ENCODE measurements at regions not wholly inside any gene's neighbourhood (a gene's known extent, or its start where the extent isn't known, plus 50 kb on each side); places are given as distances from the start of the nearest gene placed in this dataset.
"Not testable (repeated sequence)": the region's sequence is repeated elsewhere in the genome, so short reads cannot be mapped to it uniquely, and the experiment has no call there.

DNA sequence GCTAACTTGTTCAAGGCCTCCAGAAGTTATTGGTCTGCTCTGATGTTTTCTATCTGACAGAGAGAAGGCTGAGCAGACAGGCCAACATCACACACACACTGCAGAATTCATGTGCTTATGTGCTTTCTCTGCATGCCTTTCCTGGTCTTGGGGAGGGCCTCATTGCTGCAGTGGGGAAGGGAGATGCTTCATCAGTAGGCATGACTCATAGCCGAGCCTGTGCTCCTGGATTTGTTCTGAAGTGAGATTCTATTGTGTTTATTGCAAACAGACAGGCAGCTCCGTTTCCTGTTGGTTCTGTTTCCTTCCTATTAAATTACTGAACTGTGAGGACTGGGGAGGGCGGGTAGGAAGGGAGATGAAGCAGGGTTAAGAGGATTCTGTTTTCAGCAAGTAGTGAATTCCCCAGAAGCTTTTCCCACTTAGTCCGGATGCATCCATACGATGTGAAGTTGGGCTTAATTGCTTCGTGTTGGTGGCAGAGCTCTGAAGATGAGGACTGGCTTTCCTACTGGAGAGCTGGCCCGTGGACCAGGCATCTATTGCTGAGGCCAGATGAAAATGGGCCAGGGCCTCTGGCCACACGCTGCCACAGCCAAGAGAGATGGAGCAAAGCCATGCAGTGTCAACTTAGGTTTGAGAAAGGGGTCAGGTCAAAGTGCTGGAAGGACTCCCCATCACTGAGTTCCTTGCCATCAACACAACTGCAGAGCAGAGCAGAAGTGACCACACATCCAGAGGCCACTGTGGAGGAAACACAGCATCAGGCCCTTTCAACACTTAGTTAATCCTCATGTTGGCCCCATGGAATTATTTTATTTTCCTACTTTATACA, 179.3 kb downstream of the UTP18 start:
- DNase-seq: no peak

DNA sequence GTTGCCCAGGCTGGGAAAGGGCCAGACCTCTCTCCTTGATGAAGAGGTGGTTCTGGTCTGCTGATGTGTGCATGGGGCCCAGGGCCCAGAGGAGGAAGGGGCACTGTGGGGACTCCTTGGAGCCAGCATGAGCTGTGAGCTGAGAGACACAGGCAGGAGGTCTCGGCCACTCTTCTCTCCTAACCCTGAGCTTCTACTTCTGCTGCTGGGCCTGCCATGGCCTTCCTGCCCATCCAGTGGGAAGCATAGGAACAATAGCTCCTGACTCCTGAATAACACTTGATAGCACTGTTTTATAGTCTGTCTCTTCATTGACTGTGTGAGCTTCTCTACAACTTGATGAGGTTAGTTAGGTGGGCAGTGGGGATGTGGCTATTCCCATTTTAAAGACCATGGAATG, 181.1 kb downstream of the UTP18 start:
- no peak for DNase-seq

DNA sequence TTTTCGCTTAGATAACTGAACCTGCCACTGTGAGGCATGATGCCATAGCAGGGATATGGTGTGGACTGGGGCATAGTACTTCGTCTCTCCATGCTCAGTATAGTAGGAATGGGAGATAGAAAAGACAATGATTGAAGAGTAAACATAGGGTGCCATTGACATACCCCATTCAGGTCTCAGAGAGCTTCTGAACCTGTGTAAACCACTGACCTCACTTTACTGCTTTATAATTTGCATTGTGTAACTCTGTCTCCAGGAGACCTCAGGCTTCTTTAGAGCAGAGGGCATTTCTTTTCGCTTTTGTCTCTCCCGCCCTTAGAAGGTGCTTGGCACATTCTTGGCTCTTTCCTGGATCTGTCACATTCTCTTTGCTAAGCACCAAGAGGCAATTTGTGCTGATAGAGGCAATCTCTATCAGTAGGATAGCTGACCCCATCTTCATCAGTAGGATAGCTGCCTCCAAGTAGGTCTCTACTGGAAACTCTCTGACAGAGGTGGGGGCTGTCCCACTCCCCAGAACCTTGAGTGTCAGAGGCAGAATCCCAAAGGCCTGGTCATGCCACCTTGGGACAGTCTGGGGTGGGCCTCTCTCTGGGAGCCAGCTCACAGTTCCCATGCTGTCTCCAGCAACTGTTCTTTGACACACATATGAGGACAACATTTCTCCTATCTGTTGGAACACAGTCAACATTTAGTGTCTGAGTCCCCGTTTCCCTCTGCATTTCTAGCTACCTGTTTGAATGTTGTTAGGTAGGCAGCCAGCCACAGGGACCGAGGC, 181.9 kb downstream of the UTP18 start:
- DNase-seq: no peak

DNA sequence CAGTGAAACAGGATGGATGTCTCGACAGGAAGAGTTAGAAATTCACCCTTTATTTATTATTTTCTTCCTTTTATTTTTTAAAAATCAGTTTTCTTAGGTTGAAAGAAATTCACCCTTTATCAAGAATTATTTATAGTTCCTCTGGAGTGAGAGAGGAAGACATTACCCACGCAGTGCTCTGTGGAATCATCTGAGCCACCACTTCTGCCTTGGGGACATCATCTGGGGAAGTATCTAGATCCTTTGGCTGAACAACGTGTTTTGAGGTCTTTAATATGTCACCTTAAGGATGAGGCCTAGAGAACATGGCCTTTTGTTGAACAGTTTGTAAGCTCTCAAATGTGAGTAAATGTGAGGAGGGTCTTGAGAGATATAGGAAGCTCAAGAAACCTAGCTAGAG, 183.3 kb downstream of the UTP18 start:
- no peak for DNase-seq

DNA sequence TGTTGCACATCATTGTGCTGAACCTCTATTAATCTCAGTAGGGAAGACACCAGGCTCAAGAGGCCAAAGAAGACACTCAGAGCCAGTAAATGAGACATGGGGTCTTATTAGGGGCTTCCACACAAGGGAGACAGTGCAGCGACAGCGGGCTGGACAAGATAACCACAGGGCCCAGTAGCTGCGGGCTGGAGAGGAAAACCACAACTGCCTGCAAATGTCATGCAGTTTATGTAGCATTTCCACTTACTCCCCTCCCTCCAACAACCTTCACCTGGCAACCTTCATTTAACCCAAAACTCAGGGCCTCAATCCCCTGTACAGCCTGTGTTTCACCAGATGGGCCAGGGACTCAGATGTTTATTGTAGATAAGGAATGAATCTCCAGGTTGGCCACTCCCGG, 185.6 kb downstream of the UTP18 start:
- no peak for DNase-seq

DNA sequence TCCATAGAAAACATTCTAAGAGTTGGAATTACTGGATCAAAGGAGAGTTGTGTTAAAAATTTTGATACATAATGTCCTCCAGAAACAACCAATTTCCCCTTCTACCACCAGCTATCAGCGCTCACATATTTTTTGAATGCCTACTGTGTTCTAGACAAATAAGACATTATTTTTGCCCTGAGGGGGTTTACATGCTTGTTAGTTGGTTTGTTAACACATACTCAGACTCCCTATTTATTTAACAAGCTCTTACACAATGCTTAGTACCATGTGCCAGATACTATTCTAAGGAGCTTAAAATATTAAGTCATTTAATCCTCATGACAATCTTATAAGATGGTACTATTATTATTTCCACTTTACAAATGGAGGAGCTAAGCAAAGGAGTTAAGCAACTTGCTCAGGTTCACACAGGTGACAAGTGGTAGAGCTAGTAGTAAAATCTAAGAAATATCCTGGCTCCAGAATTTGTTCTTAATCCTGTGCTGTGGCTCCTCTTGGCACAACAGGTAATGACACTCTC, 194.2 kb downstream of the UTP18 start:
- no peak for DNase-seq

DNA sequence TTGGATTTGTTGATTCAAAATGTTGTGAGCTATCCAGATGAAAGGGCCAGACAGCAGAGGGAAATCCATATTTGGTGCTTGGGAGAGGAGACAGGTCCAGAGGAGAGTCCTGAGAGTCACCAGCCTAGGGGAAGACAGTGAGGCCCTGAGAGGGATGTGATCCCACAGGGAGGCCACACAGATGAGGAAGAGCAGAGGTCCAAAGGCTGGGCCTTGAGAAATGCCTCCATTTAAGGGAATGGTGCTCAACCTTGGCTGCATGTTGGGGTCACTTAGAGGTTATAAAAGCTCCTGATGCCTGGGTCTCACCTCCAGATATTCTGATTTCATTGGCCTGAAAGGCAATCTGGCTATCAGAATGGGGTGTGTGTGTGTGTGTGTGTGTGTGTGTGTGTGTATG, 194.9 kb downstream of the UTP18 start:
- no peak for DNase-seq

DNA sequence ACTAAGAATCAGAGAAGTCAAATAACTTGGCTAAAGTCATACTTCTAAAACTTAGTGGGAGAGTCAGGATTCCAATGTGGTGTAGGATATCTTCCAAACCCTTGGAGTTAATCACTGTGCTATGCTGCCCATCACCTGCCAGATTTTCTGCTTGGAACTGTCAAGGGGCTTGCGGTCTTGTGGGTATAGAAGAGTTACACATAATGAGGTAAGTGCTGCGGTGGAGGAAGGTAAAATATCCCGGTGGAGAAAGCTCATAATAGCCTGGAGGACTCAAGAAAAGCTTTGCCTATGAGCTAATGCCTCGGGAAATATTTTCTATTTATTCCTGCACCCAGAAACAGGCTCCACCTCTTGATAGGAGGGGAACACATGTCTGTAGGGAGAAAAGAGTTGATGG, 195.6 kb downstream of the UTP18 start:
- no peak for DNase-seq

DNA sequence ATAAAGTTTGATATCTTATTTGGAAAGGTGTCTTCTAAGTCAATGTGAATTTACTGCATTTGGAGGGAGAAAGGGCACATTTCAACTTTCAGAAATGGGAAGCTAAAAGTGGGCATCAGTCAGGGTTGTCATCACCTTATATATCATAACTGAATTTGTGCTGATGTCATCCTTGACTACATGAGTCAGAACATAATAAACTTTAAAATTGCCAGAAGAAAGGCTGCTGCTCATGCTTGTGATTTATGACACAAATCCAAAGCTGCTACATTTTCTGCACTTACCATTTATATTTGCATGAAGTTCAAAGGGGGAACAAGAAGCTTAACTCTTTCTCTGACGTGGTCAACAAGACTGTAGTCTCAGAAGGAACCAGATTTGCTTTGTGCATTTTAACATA, 196.6 kb downstream of the UTP18 start:
- DNase-seq: no peak

DNA sequence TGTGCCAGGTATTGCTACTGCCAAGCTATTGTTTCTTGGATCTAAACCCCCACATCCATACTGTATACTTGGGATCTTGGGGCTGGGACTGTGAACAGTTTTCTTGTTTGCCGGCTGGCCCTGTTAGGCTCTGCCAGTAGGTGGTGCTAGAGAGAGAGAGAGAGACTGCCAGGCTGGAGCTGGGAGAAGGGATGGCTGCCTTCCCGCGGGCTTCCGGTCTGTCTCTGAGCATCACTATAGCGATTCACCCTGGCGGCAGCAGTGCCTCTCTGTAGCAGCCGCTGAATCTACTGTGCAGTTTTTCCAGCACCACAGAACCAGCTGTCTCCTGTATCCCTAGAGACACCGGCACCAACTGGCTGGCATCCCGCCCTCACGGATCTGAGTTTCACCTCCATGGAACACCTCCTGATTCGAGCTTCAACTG, 201.2 kb downstream of the UTP18 start:
- peak in 1 of 2 experiments; percentile 87 for DNase-seq

DNA sequence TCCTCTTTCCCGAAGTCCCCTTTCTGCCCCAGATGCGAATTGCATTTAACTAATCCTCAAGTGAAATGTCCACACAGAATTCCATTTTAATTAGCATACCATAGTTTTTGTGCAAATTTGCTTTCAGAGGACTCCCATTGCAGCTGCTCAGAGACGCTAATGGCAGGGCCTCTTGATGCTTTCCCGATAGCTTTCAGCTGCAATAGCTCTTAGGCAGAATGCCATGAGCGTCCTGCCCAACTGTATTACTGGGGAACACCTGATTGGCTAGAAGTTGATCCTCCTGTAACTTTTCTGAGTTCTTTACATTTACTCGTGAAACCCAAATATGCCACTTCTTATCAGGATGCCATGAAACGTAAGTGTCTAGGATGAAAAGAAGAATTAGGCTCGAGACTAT, 203.0 kb downstream of the UTP18 start:
- no peak for DNase-seq

DNA sequence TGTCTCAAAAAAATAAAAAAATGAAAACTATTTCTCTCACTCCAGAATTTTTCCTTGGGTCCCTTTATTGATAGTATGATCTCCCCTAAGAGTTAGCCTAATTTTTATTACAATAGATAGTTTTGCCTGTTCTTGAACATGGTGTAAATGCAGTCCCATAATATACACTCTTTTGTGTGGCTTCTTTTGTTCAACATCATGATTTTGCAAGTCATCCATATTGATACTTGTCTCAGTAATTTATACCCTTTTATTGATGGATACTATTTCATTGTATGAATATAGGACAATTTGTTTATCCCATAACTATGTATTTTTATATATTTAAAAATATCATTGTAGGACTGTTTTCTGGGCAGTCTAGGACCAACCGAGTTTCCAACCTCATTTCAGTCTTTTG, 207.0 kb downstream of the UTP18 start:
- no peak for DNase-seq

DNA sequence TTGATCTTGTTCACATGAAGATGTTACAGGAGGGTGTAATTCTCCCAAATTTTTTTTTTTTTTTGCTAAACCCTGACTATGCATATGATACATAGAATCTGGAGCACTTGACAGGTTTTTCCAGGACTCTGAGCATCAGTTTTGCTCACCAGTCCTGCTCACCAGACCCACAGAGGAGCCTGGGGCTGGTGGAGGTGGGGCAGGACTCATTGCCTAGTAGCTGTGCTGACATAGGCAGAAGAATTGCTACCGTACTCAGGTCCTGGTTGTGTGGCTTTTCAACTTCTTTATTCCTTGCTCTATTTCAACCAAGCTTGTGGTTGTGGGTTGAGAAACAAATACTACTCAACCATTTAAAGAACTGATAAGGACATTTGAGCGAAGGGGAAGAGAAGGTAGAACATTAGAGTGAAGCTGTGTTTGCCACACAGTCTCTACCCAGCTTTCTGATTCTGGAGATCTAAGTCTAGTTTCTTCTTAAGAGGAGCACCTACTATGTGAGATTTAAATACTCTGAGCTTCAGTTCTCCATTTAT, 212.4 kb downstream of the UTP18 start:
- DNase-seq: no peak

DNA sequence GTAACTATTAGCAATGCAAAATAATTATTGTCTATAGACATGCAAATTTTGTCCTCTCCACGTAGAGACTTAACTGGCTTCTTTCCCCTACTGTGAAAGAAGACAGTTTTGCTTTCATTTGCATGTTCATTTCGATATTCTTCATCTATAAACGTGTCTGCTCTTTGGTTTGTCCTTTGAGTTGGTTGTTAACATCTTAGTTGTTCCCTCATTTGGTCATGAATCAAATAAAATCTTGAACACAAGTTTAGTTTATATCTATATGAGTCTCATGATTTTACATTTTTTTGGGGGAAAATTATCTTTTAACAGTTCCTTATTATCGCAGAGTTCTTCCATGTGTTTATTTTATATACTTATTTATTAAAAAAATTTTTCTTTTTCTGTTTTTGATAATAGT, 214.4 kb downstream of the UTP18 start:
- no peak for DNase-seq

DNA sequence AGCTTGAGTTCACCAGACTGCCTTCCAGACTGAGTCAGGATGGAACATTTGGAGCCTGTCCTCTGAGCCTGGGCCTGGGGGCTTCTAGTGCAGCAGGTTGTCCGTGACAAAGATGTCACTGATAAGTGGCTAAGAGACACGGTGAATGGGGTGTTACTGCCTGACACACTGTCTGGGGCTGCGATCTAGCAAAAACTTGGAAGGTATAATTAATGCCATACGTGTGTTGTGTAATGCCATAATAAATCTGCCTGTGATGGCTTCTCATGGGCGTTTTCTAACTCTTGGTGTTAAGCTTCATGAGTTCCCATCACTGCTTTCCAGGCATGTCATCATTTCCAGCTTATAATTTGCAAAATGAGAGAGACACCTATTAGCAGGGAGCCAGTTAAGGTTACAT, 215.4 kb downstream of the UTP18 start:
- DNase-seq: no peak

DNA sequence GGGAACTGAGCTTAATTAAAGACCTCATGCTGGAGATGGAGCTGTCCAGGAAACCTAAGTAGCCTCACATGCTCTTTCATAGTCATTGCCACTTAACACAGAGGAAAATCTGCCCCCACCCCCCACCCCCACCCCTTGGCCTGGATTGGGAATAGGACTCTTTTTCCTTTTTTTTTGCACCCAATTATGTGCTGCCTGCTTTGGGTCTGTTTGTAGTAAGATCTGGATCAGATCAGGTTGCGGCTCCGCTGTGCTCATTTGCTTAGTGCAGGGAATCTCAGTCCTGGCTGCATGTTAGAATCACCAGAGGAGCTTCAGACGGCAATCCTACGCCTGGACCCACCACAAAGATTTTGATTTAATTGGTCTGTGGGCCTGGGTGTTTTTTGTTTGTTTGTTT, 219.0 kb downstream of the UTP18 start:
- no peak for DNase-seq

DNA sequence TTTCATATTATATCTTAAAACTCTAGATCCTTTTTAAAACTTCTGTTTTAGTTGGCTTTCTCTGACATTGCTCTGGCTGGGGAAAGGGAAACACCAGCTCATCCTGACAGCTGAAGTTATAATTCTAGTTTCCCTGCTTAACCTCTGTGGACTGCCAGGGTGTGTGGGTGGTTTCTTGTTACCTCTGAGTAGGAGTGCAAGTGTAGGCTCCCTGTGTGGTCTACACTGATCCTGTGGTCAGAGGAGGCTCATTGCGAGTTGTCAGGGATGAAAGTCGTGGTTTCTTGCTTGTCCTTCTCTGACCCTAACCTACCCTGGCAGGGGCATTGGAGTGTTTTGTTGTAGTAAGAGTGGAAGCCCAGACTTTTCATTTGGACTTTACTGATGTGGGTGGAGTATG, 221.0 kb downstream of the UTP18 start:
- no peak for DNase-seq

DNA sequence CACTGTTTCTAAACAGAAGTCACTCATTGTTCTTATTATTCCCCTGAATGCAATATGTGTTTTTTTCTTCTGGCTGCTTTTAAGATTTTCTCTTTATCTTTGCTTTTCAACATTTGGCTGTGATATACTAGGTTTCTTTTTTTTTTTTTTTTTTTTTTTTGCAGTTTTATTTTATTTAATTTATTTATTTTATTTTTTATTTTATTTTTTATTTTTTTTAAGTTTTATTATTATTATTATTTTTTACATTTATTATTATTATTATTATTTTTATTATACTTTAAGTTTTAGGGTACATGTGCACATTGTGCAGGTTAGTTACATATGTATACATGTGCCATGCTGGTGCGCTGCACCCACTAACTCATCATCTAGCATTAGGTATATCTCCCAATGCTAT, 221.9 kb downstream of the UTP18 start:
- not testable (repeated sequence) for DNase-seq

DNA sequence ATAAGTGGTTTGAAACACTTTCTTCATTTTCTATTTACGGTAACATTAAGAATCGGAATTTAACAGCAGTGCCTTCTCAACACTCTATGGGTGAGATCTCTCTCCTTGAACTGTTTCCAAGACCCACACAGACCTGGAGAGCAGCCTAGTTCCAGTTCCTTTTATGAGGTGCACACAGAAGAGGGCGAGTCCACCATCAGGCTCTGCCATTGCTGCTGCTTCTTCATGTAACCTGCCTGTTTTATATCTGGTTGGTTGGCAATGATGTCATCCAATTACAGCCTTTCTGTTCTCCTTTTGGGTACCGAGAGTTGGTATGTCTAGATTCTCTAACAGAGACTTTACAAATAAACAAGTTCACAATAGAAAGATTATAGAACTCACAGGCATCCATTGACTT, 225.7 kb downstream of the UTP18 start:
- DNase-seq: peak; percentile 10 to 11

DNA sequence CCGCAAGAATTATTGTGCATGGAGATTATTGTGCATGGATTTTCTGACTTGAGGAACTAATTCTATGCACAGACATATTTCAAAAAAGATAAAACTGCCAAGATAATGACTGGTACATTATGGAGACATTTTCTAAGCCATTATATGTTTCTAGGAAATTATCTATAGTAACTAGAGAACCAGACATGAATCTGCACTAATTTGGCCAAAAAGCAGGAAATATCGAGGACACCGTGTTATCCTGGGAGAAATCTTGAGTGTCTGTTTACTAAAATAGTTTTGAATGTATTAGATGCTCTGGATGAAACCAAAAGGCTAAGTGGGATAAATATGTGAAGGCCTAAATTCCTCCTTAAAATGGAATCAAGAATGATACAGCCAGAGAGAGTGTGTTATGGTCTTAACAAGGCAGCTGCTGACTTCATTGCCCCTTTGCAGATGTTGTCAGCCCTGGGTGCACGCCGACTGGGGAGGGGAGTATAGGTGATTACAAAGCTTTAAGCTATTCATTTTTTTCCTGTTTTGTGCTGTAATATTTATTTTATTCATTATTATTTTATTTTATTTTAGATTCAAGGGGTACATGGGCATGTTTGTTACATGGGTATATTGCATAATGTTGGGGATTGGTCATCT, 226.7 kb downstream of the UTP18 start:
- DNase-seq: no peak

DNA sequence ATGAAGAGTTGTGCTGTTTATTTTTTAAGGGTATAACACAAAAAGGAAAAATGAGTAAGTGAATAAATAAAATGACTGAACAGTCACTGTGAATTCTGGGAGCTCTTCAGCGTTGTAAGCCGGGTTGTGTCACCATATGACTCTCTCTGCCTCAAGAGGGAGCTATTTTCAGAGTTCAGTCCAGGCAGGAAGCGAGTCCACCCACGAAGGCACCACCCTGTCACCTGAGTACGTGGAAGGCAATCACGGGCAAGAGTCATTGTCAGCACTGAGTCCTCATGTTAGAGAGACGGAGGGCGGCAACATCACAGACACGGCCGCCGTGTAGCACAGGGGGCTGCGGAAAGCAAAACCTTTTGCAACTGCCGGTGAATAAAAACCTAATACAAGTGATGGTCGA, 227.6 kb downstream of the UTP18 start:
- no peak for DNase-seq

DNA sequence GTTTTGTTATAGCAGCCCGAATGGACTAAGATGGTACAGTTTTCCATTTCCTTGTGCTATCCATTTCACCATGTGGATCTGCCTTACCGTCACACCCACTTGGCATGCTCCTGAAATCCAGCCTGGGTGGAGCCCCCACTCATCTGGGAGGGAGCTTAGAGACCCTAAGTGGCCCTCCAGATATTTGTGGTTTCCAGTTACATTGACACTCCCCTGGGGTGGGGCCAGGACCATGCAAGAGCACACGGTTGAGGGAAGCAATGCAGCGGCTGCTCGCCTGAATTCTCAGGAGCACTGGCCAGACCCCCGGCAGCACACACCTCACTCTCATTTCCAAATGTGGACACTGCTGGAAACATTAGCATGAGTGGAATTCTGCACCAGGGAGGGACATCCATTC, 231.1 kb downstream of the UTP18 start:
- DNase-seq: no peak

DNA sequence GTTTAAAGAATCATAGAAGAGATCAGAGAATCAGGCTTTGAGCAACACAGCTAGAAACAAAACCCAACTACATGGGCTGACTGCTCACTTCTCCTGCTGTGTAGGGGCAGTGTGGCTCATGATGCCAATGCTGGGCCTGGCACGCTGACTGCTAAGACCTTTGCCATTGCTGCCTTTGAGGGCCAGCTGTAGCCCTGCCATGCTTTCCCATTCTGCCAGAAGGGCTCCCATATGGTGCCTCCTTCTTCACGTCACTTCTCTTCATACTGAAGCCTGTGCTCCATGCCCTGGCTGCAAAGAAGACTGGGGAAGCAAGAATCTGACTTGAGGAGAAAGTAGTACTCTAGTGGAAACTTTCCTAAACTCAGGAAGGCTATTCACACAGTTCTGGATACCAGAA, 232.9 kb downstream of the UTP18 start:
- peak; percentile 54 to 86 for DNase-seq
